Liver (tissue), 3 donors: ENCODE measurements at regions not wholly inside any gene's neighbourhood (a gene's known extent, or its start where the extent isn't known, plus 50 kb on each side); places are given as distances from the start of the nearest gene placed in this dataset.

Source experiments
- EGR1 ChIP-seq, 2 donors: IDR thresholded peaks; 2 replicates each; pipeline ENCODE4 v1.6.1; 2016 to 2018; ENCODE audit warnings: antibody characterized with exemption in 2 of 2, low read depth in 2 of 2
- GABPA ChIP-seq, 2 donors: IDR thresholded peaks in 1 of 2; conservative IDR thresholded peaks in 1 of 2; 2 replicates each; pipeline ENCODE4 v1.6.1; 2016; ENCODE audit warnings: antibody characterized with exemption in 2 of 2, mild to moderate bottlenecking in 1 of 2, moderate library complexity in 1 of 2
- RAD21 ChIP-seq, 2 donors: IDR thresholded peaks; 2 replicates each; pipeline ENCODE4 v1.6.1; 2016; ENCODE audit warnings: antibody characterized with exemption in 2 of 2, mild to moderate bottlenecking in 2 of 2
- RXRA ChIP-seq, 2 donors: IDR thresholded peaks; 2 replicates each; pipeline ENCODE4 v1.6.1; 2017 to 2018; ENCODE audit warnings: antibody characterized with exemption in 2 of 2, mild to moderate bottlenecking in 1 of 2
- YY1 ChIP-seq: IDR thresholded peaks from 2 replicates; pipeline ENCODE4 v1.6.1; 2016; ENCODE audit warnings: antibody characterized with exemption, mild to moderate bottlenecking
- TF ChIP-seq, protein P1 (sequence below): fragments of 150-350 bp; IDR thresholded peaks from 2 replicates; pipeline ENCODE4 v1.5.1; 2017; ENCODE audit warnings: improper control_type of control experiment, low read depth, low read length; ENCODE audit not compliant: missing input control
- TF ChIP-seq, protein P2 (sequence below): IDR thresholded peaks from 2 replicates; pipeline ENCODE4 v1.6.1; 2016; ENCODE audit warnings: antibody characterized with exemption, mild to moderate bottlenecking
- donor health status: healthy.
- donor health status: healthy.

DNA sequence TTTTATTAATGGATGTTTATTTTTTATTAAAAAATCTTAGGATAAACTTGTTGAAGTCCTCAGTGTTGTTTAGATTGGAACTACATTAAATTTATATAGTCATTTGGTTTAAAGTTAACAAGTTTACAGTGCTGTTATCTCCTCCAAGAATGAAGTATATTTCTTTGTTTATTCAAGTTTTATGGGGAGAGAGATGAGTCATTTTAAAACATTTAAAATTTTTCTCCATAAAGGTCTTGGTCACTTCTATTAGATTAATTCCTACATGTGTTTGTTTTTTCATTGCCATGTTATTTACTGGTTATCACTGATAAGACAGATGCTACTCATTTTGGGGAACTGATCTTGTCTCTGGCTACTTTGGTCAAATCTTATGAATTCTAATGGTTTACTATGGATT, 429.6 kb downstream of the METTL15 start:
- TF ChIP-seq, protein P1, sequence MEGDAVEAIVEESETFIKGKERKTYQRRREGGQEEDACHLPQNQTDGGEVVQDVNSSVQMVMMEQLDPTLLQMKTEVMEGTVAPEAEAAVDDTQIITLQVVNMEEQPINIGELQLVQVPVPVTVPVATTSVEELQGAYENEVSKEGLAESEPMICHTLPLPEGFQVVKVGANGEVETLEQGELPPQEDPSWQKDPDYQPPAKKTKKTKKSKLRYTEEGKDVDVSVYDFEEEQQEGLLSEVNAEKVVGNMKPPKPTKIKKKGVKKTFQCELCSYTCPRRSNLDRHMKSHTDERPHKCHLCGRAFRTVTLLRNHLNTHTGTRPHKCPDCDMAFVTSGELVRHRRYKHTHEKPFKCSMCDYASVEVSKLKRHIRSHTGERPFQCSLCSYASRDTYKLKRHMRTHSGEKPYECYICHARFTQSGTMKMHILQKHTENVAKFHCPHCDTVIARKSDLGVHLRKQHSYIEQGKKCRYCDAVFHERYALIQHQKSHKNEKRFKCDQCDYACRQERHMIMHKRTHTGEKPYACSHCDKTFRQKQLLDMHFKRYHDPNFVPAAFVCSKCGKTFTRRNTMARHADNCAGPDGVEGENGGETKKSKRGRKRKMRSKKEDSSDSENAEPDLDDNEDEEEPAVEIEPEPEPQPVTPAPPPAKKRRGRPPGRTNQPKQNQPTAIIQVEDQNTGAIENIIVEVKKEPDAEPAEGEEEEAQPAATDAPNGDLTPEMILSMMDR, result no peak
- TF ChIP-seq EGR1 (IDR thresholded peaks at IDR 0.05; ENCODE audit: low read depth in 2 of 2) (no peak), RXRA (IDR thresholded peaks at IDR 0.05) (no peak), YY1 (no peak), GABPA (IDR thresholded peaks at IDR 0.05 in 1 of 2, conservative IDR thresholded peaks at IDR 0.05 in 1 of 2) (no peak), RAD21 (IDR thresholded peaks at IDR 0.05) (no peak)
- TF ChIP-seq, protein P2, sequence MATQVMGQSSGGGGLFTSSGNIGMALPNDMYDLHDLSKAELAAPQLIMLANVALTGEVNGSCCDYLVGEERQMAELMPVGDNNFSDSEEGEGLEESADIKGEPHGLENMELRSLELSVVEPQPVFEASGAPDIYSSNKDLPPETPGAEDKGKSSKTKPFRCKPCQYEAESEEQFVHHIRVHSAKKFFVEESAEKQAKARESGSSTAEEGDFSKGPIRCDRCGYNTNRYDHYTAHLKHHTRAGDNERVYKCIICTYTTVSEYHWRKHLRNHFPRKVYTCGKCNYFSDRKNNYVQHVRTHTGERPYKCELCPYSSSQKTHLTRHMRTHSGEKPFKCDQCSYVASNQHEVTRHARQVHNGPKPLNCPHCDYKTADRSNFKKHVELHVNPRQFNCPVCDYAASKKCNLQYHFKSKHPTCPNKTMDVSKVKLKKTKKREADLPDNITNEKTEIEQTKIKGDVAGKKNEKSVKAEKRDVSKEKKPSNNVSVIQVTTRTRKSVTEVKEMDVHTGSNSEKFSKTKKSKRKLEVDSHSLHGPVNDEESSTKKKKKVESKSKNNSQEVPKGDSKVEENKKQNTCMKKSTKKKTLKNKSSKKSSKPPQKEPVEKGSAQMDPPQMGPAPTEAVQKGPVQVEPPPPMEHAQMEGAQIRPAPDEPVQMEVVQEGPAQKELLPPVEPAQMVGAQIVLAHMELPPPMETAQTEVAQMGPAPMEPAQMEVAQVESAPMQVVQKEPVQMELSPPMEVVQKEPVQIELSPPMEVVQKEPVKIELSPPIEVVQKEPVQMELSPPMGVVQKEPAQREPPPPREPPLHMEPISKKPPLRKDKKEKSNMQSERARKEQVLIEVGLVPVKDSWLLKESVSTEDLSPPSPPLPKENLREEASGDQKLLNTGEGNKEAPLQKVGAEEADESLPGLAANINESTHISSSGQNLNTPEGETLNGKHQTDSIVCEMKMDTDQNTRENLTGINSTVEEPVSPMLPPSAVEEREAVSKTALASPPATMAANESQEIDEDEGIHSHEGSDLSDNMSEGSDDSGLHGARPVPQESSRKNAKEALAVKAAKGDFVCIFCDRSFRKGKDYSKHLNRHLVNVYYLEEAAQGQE, result no peak
